Neural progenitor cell (in vitro differentiated cells): ENCODE measurements at regions not wholly inside any gene's neighbourhood (a gene's known extent, or its start where the extent isn't known, plus 50 kb on each side); places are given as distances from the start of the nearest gene placed in this dataset.

Source experiments
- CTCF ChIP-seq: fragments of 200-600 bp; sonication (generic); IDR thresholded peaks from 2 replicates; pipeline ENCODE4 v1.5.1; 2017; ENCODE audit warnings: antibody characterized with exemption, mild to moderate bottlenecking
- EZH2 ChIP-seq: fragments of 200-600 bp; sonication (generic); IDR thresholded peaks from 2 replicates; pipeline ENCODE4 v1.6.1; 2017; ENCODE audit warnings: antibody characterized with exemption, mild to moderate bottlenecking, moderate library complexity
- EZH2phosphoT487 ChIP-seq: fragments of 200-600 bp; sonication (generic); IDR thresholded peaks from 2 replicates; pipeline ENCODE4 v1.6.1; 2017; ENCODE audit warnings: antibody characterized with exemption

GRCh38 chr22:27060190-27060589 is 402.8 kb downstream of the MIAT start:
- TF ChIP-seq CTCF (no peak), EZH2 (no peak), EZH2phosphoT487 (no peak)
